ENCODE measurements at regions not wholly inside any gene's neighbourhood (a gene's known extent, or its start where the extent isn't known, plus 50 kb on each side); places are given as distances from the start of the nearest gene placed in this dataset.

- no peak for DNase-seq (ENCODE audit: low read depth)
- Histone ChIP-seq H3K36me3 (ENCODE audit: control insufficient read depth, insufficient read depth, low read length, severe bottlenecking) (no peaks in the 10 kb centered on the region), H3K27me3 (replicated peaks; ENCODE audit: control insufficient read depth, insufficient read depth, low read length) (no peaks in the 10 kb centered on the region), H3K9me3 (ENCODE audit: control insufficient read depth, low read length) (no peaks in the 10 kb centered on the region), H3K4me3 (ENCODE audit: low read length) (no peak overlapping the region), H3K9ac (ENCODE audit: low read length) (no peak overlapping the region), H3K4me1 (ENCODE audit: control insufficient read depth, insufficient read depth, low read length) (no peaks in the 10 kb centered on the region)
Measured at GRCh38 chr10:58985216-58985615, 191.2 kb upstream of the PHYHIPL start.

DNA sequence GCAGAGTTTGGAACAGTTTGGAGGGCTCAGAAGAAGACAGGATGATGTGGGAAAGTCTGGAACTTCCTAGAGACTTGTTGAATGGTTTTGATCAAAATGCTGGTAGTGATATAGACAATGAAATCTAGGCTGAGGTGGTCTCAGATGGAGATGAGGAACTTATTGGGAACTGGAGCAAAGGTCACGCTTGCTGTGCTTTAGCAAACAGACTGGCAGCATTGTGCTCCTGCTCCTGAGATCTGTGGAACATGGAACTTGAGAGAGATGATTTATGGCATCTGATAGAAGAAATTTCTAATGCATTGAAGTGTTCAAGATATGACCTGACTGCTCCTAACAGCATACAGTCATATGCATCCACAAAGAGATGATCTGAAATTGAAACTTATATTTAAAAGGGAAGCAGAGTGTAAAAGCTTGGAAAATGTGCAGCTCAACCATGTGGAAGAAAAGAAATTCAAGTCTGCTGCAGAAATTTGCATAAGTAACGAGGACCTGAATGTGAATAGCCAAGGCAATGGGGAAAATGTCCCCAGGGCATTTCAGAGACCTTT is 186.9 kb upstream of the PHYHIPL start:
- DNase-seq (ENCODE audit: low read depth), result no peak
- Histone ChIP-seq H3K4me1 (ENCODE audit: control insufficient read depth, insufficient read depth, low read length) (no peaks in the 10 kb centered on the region), H3K9me3 (ENCODE audit: control insufficient read depth, low read length) (no peaks in the 10 kb centered on the region), H3K4me3 (ENCODE audit: low read length) (no peak overlapping the region), H3K9ac (ENCODE audit: low read length) (no peak overlapping the region), H3K36me3 (ENCODE audit: control insufficient read depth, insufficient read depth, low read length, severe bottlenecking) (no peaks in the 10 kb centered on the region), H3K27me3 (replicated peaks; ENCODE audit: control insufficient read depth, insufficient read depth, low read length) (no peaks in the 10 kb centered on the region)

DNA sequence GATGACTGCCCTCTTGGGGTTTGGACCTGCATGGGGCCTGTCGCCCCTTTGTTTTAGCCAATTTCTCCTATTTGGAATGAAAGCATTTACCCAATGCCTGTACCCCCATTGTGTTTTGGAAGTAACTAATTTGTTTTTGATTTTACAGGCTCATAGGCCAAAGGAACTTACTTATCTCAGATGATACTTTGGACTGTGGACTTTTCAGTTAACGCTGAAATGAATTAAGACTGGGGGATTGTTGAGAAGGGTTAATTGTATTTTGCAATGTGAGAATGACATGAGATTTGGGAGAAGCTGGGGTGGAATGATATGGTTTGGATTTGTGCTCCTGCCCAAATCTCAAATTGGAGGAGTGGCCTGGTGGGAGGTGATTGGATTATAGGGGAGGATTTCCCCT is 185.8 kb upstream of the PHYHIPL start:
- Histone ChIP-seq H3K9ac (ENCODE audit: low read length) (no peak overlapping the region), H3K27me3 (replicated peaks; ENCODE audit: control insufficient read depth, insufficient read depth, low read length) (no peaks in the 10 kb centered on the region), H3K4me3 (ENCODE audit: low read length) (no peak overlapping the region), H3K4me1 (ENCODE audit: control insufficient read depth, insufficient read depth, low read length) (no peaks in the 10 kb centered on the region), H3K9me3 (ENCODE audit: control insufficient read depth, low read length) (no peaks in the 10 kb centered on the region), H3K36me3 (ENCODE audit: control insufficient read depth, insufficient read depth, low read length, severe bottlenecking) (no peaks in the 10 kb centered on the region)
- no peak for DNase-seq (ENCODE audit: low read depth)

DNA sequence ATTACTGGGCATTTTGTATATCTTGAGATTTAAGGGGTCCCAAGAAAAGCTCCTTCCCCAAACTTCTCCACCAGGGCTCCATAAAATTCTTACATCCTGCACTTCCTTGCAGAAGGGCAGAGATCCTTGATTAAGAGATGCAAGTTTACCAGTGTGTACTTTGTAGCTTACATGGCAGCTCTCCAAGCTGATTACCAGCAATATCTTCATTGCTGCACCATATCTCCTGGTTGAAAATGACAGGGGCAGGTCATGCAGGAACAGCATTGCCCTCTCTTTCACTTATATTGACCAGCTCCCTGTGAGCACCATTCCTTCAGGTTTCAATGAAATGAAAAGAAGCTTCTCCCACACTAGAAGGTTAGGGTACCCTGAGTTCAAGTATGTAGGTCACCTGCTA is 184.6 kb upstream of the PHYHIPL start:
- Histone ChIP-seq H3K9ac (ENCODE audit: low read length) (no peak overlapping the region), H3K9me3 (ENCODE audit: control insufficient read depth, low read length) (no peaks in the 10 kb centered on the region), H3K27me3 (replicated peaks; ENCODE audit: control insufficient read depth, insufficient read depth, low read length) (no peaks in the 10 kb centered on the region), H3K4me3 (ENCODE audit: low read length) (no peak overlapping the region), H3K36me3 (ENCODE audit: control insufficient read depth, insufficient read depth, low read length, severe bottlenecking) (no peaks in the 10 kb centered on the region), H3K4me1 (ENCODE audit: control insufficient read depth, insufficient read depth, low read length) (no peaks in the 10 kb centered on the region)
- DNase-seq (ENCODE audit: low read depth), result no peak

DNA sequence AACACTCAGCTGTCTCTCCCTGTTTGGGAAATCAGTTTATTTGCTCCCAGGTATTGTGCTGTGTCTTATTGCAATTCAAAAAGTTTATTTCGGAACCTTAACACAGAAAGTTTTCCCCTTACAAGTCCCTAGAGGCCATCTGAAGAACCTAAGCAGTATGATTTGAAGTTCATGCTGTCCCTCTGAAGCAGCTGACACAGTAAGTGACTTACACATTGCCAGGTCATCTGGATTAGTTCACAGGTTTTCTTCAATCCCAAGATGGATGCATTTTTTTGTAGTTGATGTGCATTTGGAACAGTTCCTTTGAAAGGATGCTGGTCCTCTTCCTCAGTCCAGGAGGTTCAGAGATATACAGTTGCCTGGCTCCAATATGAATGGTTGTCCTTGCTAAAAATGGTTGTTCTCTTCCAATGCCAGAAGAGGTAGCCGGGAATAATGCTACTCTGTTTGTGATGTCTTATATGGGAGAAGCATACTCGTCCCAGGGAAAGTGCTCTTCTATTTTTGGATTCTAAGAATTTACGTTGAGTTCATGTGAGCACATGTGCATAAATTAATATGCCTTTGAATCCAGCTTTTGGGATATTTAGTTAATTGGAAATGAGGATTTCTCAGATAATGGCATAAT is 183.5 kb upstream of the PHYHIPL start:
- no peak overlapping the region for H3K9ac ChIP-seq (ENCODE audit: low read length)
- no peaks in the 10 kb centered on the region for H3K9me3 ChIP-seq (ENCODE audit: control insufficient read depth, low read length)
- H3K4me1 ChIP-seq (ENCODE audit: control insufficient read depth, insufficient read depth, low read length), result no peaks in the 10 kb centered on the region
- H3K27me3 ChIP-seq (replicated peaks; ENCODE audit: control insufficient read depth, insufficient read depth, low read length), result no peaks in the 10 kb centered on the region
- no peak overlapping the region for H3K4me3 ChIP-seq (ENCODE audit: low read length)
- H3K36me3 ChIP-seq (ENCODE audit: control insufficient read depth, insufficient read depth, low read length, severe bottlenecking), result no peaks in the 10 kb centered on the region
- DNase-seq (ENCODE audit: low read depth), result no peak

DNA sequence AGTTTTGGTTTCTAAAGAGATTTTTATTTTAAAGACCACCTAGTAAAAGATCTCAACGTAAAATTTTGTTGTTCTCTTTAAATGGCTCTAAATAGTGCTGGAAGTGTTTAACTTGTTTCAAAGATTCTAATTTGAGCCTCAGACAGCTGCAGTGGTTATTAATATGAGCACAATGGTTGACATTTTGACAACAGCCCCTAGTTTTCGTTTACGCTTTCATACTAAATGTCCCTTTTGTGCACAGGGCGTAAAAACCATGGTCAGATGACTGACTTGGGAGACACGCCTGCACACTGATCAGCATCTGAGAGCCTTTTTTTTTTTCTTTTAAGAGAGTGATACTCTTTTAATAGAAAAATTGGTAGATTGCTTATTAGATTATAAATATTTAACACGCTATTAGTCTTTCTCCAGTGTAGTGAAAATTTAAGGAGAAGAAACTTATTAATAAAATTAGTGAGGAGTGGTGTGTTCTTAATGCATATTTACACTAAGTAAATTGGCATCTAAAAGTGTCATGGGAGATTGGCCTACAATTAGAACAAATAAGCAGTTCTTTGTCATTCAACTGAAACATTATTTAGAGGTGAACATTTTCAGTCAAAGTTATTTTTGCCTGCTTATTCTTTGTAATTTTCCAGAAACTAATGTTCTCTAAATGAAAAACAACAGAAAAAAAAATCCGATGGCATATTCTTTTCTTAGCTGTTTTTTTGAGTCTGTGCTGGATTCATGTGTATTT is 182.8 kb upstream of the PHYHIPL start:
- Histone ChIP-seq H3K9ac (ENCODE audit: low read length) (no peak overlapping the region), H3K9me3 (ENCODE audit: control insufficient read depth, low read length) (no peaks in the 10 kb centered on the region), H3K4me1 (ENCODE audit: control insufficient read depth, insufficient read depth, low read length) (no peaks in the 10 kb centered on the region), H3K4me3 (ENCODE audit: low read length) (no peak overlapping the region), H3K27me3 (replicated peaks; ENCODE audit: control insufficient read depth, insufficient read depth, low read length) (no peaks in the 10 kb centered on the region), H3K36me3 (ENCODE audit: control insufficient read depth, insufficient read depth, low read length, severe bottlenecking) (no peaks in the 10 kb centered on the region)
- DNase-seq (ENCODE audit: low read depth), result no peak

DNA sequence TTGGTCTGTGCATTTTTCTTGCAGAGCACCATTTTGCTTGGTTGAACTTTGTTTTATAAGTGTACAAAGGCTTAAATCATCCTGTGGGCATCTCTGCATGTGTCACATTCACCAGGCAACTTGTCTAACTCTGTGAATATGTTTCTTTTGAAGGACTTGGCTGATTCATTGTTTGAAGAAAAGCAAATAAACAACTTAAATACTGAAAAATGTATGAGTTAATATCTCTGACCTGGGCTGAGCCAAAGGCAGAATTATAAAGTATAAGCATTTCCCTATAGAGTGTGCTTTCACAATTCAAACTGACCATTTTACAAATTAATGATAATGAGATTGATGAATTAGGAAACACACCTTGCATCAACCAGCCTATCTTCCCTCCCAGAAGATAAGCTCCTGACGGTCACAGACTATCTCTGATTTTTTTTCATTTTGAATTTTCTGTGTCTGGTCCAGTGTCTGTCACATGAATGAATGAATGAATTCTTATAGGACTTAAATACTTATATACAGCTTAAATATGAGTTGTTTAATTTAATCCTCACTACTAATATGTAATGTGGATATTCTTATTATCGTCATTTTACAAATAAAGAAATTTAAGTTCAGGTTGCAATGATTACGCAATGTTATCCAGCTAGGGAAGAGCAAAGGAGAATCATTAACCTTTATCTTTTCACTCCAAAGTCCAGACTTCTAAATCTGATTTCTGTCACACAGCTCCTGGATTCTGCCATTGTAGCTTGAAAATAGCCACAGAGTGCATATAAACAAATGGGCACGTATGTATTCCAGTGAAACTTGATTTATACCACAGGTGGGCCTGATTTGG is 182.0 kb upstream of the PHYHIPL start:
- Histone ChIP-seq H3K36me3 (ENCODE audit: control insufficient read depth, insufficient read depth, low read length, severe bottlenecking) (no peaks in the 10 kb centered on the region), H3K9ac (ENCODE audit: low read length) (no peak overlapping the region), H3K4me1 (ENCODE audit: control insufficient read depth, insufficient read depth, low read length) (peaks cover 7% of the 10 kb centered on the region), H3K4me3 (ENCODE audit: low read length) (no peak overlapping the region), H3K9me3 (ENCODE audit: control insufficient read depth, low read length) (no peaks in the 10 kb centered on the region), H3K27me3 (replicated peaks; ENCODE audit: control insufficient read depth, insufficient read depth, low read length) (no peaks in the 10 kb centered on the region)
- DNase-seq (ENCODE audit: low read depth), result peak; percentile 58

GRCh38 chr10:58995058-58995596 is 181.3 kb upstream of the PHYHIPL start:
- H3K36me3 ChIP-seq (ENCODE audit: control insufficient read depth, insufficient read depth, low read length, severe bottlenecking), result no peaks in the 10 kb centered on the region
- H3K9ac ChIP-seq (ENCODE audit: low read length), result no peak overlapping the region
- H3K4me1 ChIP-seq (ENCODE audit: control insufficient read depth, insufficient read depth, low read length), result peaks cover 13% of the 10 kb centered on the region
- H3K27me3 ChIP-seq (replicated peaks; ENCODE audit: control insufficient read depth, insufficient read depth, low read length), result no peaks in the 10 kb centered on the region
- H3K9me3 ChIP-seq (ENCODE audit: control insufficient read depth, low read length), result no peaks in the 10 kb centered on the region
- H3K4me3 ChIP-seq (ENCODE audit: low read length), result no peak overlapping the region
- DNase-seq (ENCODE audit: low read depth), result no peak

DNA sequence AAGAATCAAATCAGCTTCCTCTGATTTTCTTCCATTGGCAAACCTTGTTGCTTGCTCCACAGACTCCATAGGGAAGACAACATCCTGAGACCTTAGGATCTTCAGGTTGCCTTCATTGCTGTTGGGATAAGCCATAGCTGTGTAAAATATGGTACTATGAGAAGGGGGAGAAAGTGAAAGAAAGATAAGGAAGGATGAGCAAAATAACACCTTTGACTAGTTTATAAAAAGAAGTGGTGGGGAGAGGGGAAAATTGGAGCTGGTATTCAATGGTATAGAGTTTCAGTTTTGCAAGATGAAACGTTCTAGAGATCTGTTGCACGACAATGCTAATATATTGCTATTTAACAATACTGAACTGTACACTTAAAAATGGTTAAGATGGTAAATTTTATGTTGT is 180.4 kb upstream of the PHYHIPL start:
- peaks cover 19% of the 10 kb centered on the region for H3K4me1 ChIP-seq (ENCODE audit: control insufficient read depth, insufficient read depth, low read length)
- no peaks in the 10 kb centered on the region for H3K27me3 ChIP-seq (replicated peaks; ENCODE audit: control insufficient read depth, insufficient read depth, low read length)
- H3K9ac ChIP-seq (ENCODE audit: low read length), result no peak overlapping the region
- no peak for DNase-seq (ENCODE audit: low read depth)
- no peaks in the 10 kb centered on the region for H3K36me3 ChIP-seq (ENCODE audit: control insufficient read depth, insufficient read depth, low read length, severe bottlenecking)
- no peaks in the 10 kb centered on the region for H3K9me3 ChIP-seq (ENCODE audit: control insufficient read depth, low read length)
- H3K4me3 ChIP-seq (ENCODE audit: low read length), result no peak overlapping the region

GRCh38 chr10:58996866-58997265 is 179.6 kb upstream of the PHYHIPL start:
- no peak overlapping the region for H3K9ac ChIP-seq (ENCODE audit: low read length)
- H3K4me1 ChIP-seq (ENCODE audit: control insufficient read depth, insufficient read depth, low read length), result peaks cover 19% of the 10 kb centered on the region
- H3K27me3 ChIP-seq (replicated peaks; ENCODE audit: control insufficient read depth, insufficient read depth, low read length), result no peaks in the 10 kb centered on the region
- H3K4me3 ChIP-seq (ENCODE audit: low read length), result no peak overlapping the region
- no peaks in the 10 kb centered on the region for H3K9me3 ChIP-seq (ENCODE audit: control insufficient read depth, low read length)
- DNase-seq (ENCODE audit: low read depth), result no peak
- no peaks in the 10 kb centered on the region for H3K36me3 ChIP-seq (ENCODE audit: control insufficient read depth, insufficient read depth, low read length, severe bottlenecking)

Measured in adipocyte (in vitro differentiated cells).